ENCODE measurements at regions not wholly inside any gene's neighbourhood (a gene's known extent, or its start where the extent isn't known, plus 50 kb on each side); places are given as distances from the start of the nearest gene placed in this dataset.
"Not testable (repeated sequence)": the region's sequence is repeated elsewhere in the genome, so short reads cannot be mapped to it uniquely, and the experiment has no call there.

- no peak for DNase-seq (ENCODE audit: low read depth)
- no peak for TF ChIP-seq CTCF (conservative IDR thresholded peaks at IDR 0.05; ENCODE audit: low read length)
- H3K4me3 ChIP-seq (ENCODE audit: low read length): no peak overlapping the region
Observed at GRCh38 chr14:27730204-27730603, 1036.4 kb upstream of the FOXG1 start.

GRCh38 chr14:27739657-27740156, 1026.9 kb upstream of the FOXG1 start:
- no peak for TF ChIP-seq CTCF (conservative IDR thresholded peaks at IDR 0.05; ENCODE audit: low read length)
- no peak overlapping the region for H3K4me3 ChIP-seq (ENCODE audit: low read length)
- DNase-seq (ENCODE audit: low read depth): no peak

- no peak for DNase-seq (ENCODE audit: low read depth)
- H3K4me3 ChIP-seq (ENCODE audit: low read length): no peak overlapping the region
- TF ChIP-seq CTCF (conservative IDR thresholded peaks at IDR 0.05; ENCODE audit: low read length): no peak
Observed at GRCh38 chr14:27750114-27750513, 1016.5 kb upstream of the FOXG1 start.

GRCh38 chr14:27757642-27758041, 1008.9 kb upstream of the FOXG1 start:
- not testable (repeated sequence) for H3K4me3 ChIP-seq (ENCODE audit: low read length); DNase-seq (ENCODE audit: low read depth)

GRCh38 chr14:27760367-27760766, 1006.2 kb upstream of the FOXG1 start:
- not testable (repeated sequence) for H3K4me3 ChIP-seq (ENCODE audit: low read length); DNase-seq (ENCODE audit: low read depth)

GRCh38 chr14:27799066-27800028, 967.2 kb upstream of the FOXG1 start:
- H3K4me3 ChIP-seq (ENCODE audit: low read length); DNase-seq (ENCODE audit: low read depth): not testable (repeated sequence)

- not testable (repeated sequence) for H3K4me3 ChIP-seq (ENCODE audit: low read length); DNase-seq (ENCODE audit: low read depth)
Observed at GRCh38 chr14:27817746-27818430, 948.7 kb upstream of the FOXG1 start.

GRCh38 chr14:27826149-27826548, 940.4 kb upstream of the FOXG1 start:
- DNase-seq (ENCODE audit: low read depth); H3K4me3 ChIP-seq (ENCODE audit: low read length): not testable (repeated sequence)

- not testable (repeated sequence) for DNase-seq (ENCODE audit: low read depth); H3K4me3 ChIP-seq (ENCODE audit: low read length)
Observed at GRCh38 chr14:27831978-27832377, 934.6 kb upstream of the FOXG1 start.

- not testable (repeated sequence) for H3K4me3 ChIP-seq (ENCODE audit: low read length); DNase-seq (ENCODE audit: low read depth)
Observed at GRCh38 chr14:27833001-27833400, 933.6 kb upstream of the FOXG1 start.

GRCh38 chr14:27836386-27836785, 930.2 kb upstream of the FOXG1 start:
- no peak for TF ChIP-seq CTCF (conservative IDR thresholded peaks at IDR 0.05; ENCODE audit: low read length)
- no peak for DNase-seq (ENCODE audit: low read depth)
- H3K4me3 ChIP-seq (ENCODE audit: low read length): no peak overlapping the region

Data from AG10803 (cell line).